ENCODE measurements at regions not wholly inside any gene's neighbourhood (a gene's known extent, or its start where the extent isn't known, plus 50 kb on each side); places are given as distances from the start of the nearest gene placed in this dataset.
"Not testable (repeated sequence)": the region's sequence is repeated elsewhere in the genome, so short reads cannot be mapped to it uniquely, and the experiment has no call there.

GRCh38 chr15:69565066-69565655, 112.5 kb downstream of the RPLP1 start:
- H3K4me3 Mint-ChIP-seq: no peak overlapping the region
- H3K4me1 Mint-ChIP-seq: no peaks in the 10 kb centered on the region
- H3K27ac Mint-ChIP-seq: no peak overlapping the region
- H3K9me3 Mint-ChIP-seq: no peaks in the 10 kb centered on the region
- no peak for DNase-seq
- no peaks in the 10 kb centered on the region for H3K36me3 Mint-ChIP-seq
- H3K27me3 Mint-ChIP-seq (ENCODE audit: low read depth in 3 of 3): peaks cover 0 to 13% (median 5%) of the 10 kb centered on the region in 3 donors

- H3K36me3 Mint-ChIP-seq; H3K27me3 Mint-ChIP-seq (ENCODE audit: low read depth in 3 of 3); H3K27ac Mint-ChIP-seq; DNase-seq; H3K4me3 Mint-ChIP-seq; H3K4me1 Mint-ChIP-seq; H3K9me3 Mint-ChIP-seq: not testable (repeated sequence)
Measured at GRCh38 chr15:69567238-69567760, 114.7 kb downstream of the RPLP1 start.

GRCh38 chr15:69568173-69569009, 115.8 kb downstream of the RPLP1 start:
- no peaks in the 10 kb centered on the region for H3K36me3 Mint-ChIP-seq
- H3K27me3 Mint-ChIP-seq (ENCODE audit: low read depth in 3 of 3): peaks cover 0 to 6% (median 5%) of the 10 kb centered on the region in 3 donors
- no peak for DNase-seq
- H3K4me1 Mint-ChIP-seq: no peaks in the 10 kb centered on the region
- no peaks in the 10 kb centered on the region for H3K9me3 Mint-ChIP-seq
- H3K27ac Mint-ChIP-seq: no peak overlapping the region
- no peak overlapping the region for H3K4me3 Mint-ChIP-seq

- H3K36me3 Mint-ChIP-seq: no peaks in the 10 kb centered on the region
- no peak overlapping the region for H3K4me3 Mint-ChIP-seq
- peaks cover 0 to 7% of the 10 kb centered on the region in 2 donors for H3K4me1 Mint-ChIP-seq
- H3K9me3 Mint-ChIP-seq: no peaks in the 10 kb centered on the region
- H3K27ac Mint-ChIP-seq: no peak overlapping the region
- DNase-seq: no peak
- H3K27me3 Mint-ChIP-seq (ENCODE audit: low read depth in 3 of 3): peaks cover 0 to 8% (median 5%) of the 10 kb centered on the region in 3 donors
Measured at GRCh38 chr15:69570454-69570853, 117.8 kb downstream of the RPLP1 start.

GRCh38 chr15:69570997-69571396, 118.4 kb downstream of the RPLP1 start:
- H3K9me3 Mint-ChIP-seq: no peaks in the 10 kb centered on the region
- no peak overlapping the region for H3K4me3 Mint-ChIP-seq
- peaks cover 0 to 9% (median 7%) of the 10 kb centered on the region in 3 donors for H3K27me3 Mint-ChIP-seq (ENCODE audit: low read depth in 3 of 3)
- no peak for DNase-seq
- H3K4me1 Mint-ChIP-seq: peaks cover under 1 to 11% of the 10 kb centered on the region in 2 donors
- H3K27ac Mint-ChIP-seq: no peak overlapping the region
- no peaks in the 10 kb centered on the region for H3K36me3 Mint-ChIP-seq

GRCh38 chr15:69573278-69573677, 120.7 kb downstream of the RPLP1 start:
- not testable (repeated sequence) for H3K4me3 Mint-ChIP-seq, H3K27ac Mint-ChIP-seq, H3K36me3 Mint-ChIP-seq, DNase-seq, H3K9me3 Mint-ChIP-seq
- peaks cover 0 to 12% (median 8%) of the 10 kb centered on the region in 3 donors for H3K27me3 Mint-ChIP-seq (ENCODE audit: low read depth in 3 of 3)
- H3K4me1 Mint-ChIP-seq: peaks cover 6 to 22% of the 10 kb centered on the region in 2 donors

- Mint-ChIP-seq H3K4me3 (no peak overlapping the region), H3K4me1 (peaks cover 6 to 28% of the 10 kb centered on the region in 2 donors), H3K9me3 (no peaks in the 10 kb centered on the region), H3K36me3 (no peaks in the 10 kb centered on the region), H3K27me3 (ENCODE audit: low read depth in 3 of 3) (peaks cover 0 to 16% (median 10%) of the 10 kb centered on the region in 3 donors), H3K27ac (no peak overlapping the region)
- no peak for DNase-seq
Measured at GRCh38 chr15:69573815-69574475, 121.3 kb downstream of the RPLP1 start.

GRCh38 chr15:69574506-69574905, 121.9 kb downstream of the RPLP1 start:
- Mint-ChIP-seq H3K4me3 (no peak overlapping the region), H3K4me1 (peaks cover 6 to 29% of the 10 kb centered on the region in 2 donors), H3K27me3 (ENCODE audit: low read depth in 3 of 3) (peaks cover 0 to 16% (median 9%) of the 10 kb centered on the region in 3 donors), H3K36me3 (no peaks in the 10 kb centered on the region), H3K27ac (no peak overlapping the region), H3K9me3 (no peaks in the 10 kb centered on the region)
- DNase-seq: no peak

GRCh38 chr15:69575387-69575786, 122.8 kb downstream of the RPLP1 start:
- Mint-ChIP-seq H3K4me1 (peaks cover 6 to 29% of the 10 kb centered on the region in 2 donors), H3K27me3 (ENCODE audit: low read depth in 3 of 3) (peaks cover 0 to 16% (median 5%) of the 10 kb centered on the region in 3 donors), H3K36me3 (no peaks in the 10 kb centered on the region), H3K27ac (no peak overlapping the region), H3K9me3 (no peaks in the 10 kb centered on the region), H3K4me3 (no peak overlapping the region)
- no peak for DNase-seq

- Mint-ChIP-seq H3K4me1 (peaks cover 6 to 29% of the 10 kb centered on the region in 2 donors), H3K27ac (no peak overlapping the region), H3K36me3 (no peaks in the 10 kb centered on the region), H3K4me3 (no peak overlapping the region), H3K27me3 (ENCODE audit: low read depth in 3 of 3) (peaks cover 0 to 16% (median 5%) of the 10 kb centered on the region in 3 donors), H3K9me3 (no peaks in the 10 kb centered on the region)
- peak; percentile 51 to 66 (median 63) for DNase-seq
Measured at GRCh38 chr15:69576035-69576526, 123.5 kb downstream of the RPLP1 start.

- Mint-ChIP-seq H3K4me1 (peaks cover 6 to 29% of the 10 kb centered on the region in 2 donors), H3K27me3 (ENCODE audit: low read depth in 3 of 3) (peaks cover 0 to 15% (median 5%) of the 10 kb centered on the region in 3 donors), H3K27ac (no peak overlapping the region), H3K9me3 (no peaks in the 10 kb centered on the region), H3K36me3 (no peaks in the 10 kb centered on the region), H3K4me3 (no peak overlapping the region)
- DNase-seq: no peak
Measured at GRCh38 chr15:69576948-69577351, 124.3 kb downstream of the RPLP1 start.

GRCh38 chr15:69577397-69577796, 124.8 kb downstream of the RPLP1 start:
- no peak for DNase-seq
- no peaks in the 10 kb centered on the region for H3K36me3 Mint-ChIP-seq
- H3K4me1 Mint-ChIP-seq: peaks cover 6 to 29% of the 10 kb centered on the region in 2 donors
- H3K9me3 Mint-ChIP-seq: no peaks in the 10 kb centered on the region
- peaks cover 0 to 11% (median 5%) of the 10 kb centered on the region in 3 donors for H3K27me3 Mint-ChIP-seq (ENCODE audit: low read depth in 3 of 3)
- H3K4me3 Mint-ChIP-seq: no peak overlapping the region
- peak overlapping the region in 1 of 6 donors; percentile 24 for H3K27ac Mint-ChIP-seq

GRCh38 chr15:69578252-69578651, 125.6 kb downstream of the RPLP1 start:
- no peak overlapping the region for H3K4me3 Mint-ChIP-seq

More at GRCh38 chr15:69578252-69578651, 125.6 kb downstream of the RPLP1 start:
- DNase-seq: no peak
- Mint-ChIP-seq H3K4me1 (peaks cover 6 to 29% of the 10 kb centered on the region in 2 donors), H3K36me3 (no peaks in the 10 kb centered on the region), H3K9me3 (no peaks in the 10 kb centered on the region), H3K27me3 (ENCODE audit: low read depth in 3 of 3) (peaks cover 0 to 10% (median 5%) of the 10 kb centered on the region in 3 donors), H3K27ac (no peak overlapping the region)

All from immature natural killer cell (primary cell).